GM23248 (cell line): ENCODE measurements at regions not wholly inside any gene's neighbourhood (a gene's known extent, or its start where the extent isn't known, plus 50 kb on each side); places are given as distances from the start of the nearest gene placed in this dataset.

ENCODE experiments used
- EZH2 ChIP-seq: fragments of 200-600 bp; sonication (generic); IDR thresholded peaks from 2 replicates; pipeline ENCODE4 v1.6.1; 2018; ENCODE audit warnings: antibody characterized with exemption, mild to moderate bottlenecking; ENCODE audit not compliant: insufficient read depth, poor library complexity, severe bottlenecking
- EZH2phosphoT487 ChIP-seq: fragments of 200-600 bp; sonication (generic); IDR thresholded peaks from 2 replicates; pipeline ENCODE4 v1.6.1; 2018; ENCODE audit warnings: antibody characterized with exemption, moderate library complexity, mild to moderate bottlenecking, low read depth; ENCODE audit not compliant: insufficient read depth

- TF ChIP-seq EZH2 = no peak
- no peak for TF ChIP-seq EZH2phosphoT487
Observed at GRCh38 chr9:21565155-21565554, 83.0 kb upstream of the IFNE start.
